Lung (tissue), 11 donors: ENCODE measurements at regions not wholly inside any gene's neighbourhood (a gene's known extent, or its start where the extent isn't known, plus 50 kb on each side); places are given as distances from the start of the nearest gene placed in this dataset.

ENCODE experiments used
- ATAC-seq: fragments of 200-7000 bp; cut with Tn5 transposase; one replicate; pipeline ENCODE4 v1.9.1; 2020; ENCODE audit warnings: moderate number of reproducible peaks; ENCODE audit not compliant: insufficient read depth, low FRiP score
- DNase-seq, 3 donors: peaks; one replicate each; pipeline ENCODE4 v3.0.0-alpha.2; 2013 to 2017
- H3K27ac ChIP-seq, 2 donors: one replicate each; pipeline ENCODE4 v1.5.1; 2013; ENCODE audit warnings: mild to moderate bottlenecking in 2 of 2, moderate library complexity in 2 of 2, control low read depth in 1 of 2, inconsistent platforms in 1 of 2, low read depth in 1 of 2, low read length in 1 of 2
- H3K27me3 ChIP-seq, 3 donors: one replicate each; pipeline ENCODE4 v1.5.1; 2013; ENCODE audit warnings: low read length in 2 of 3; ENCODE audit not compliant: control insufficient read depth in 3 of 3, insufficient read depth in 3 of 3
- H3K36me3 ChIP-seq, 4 donors: one replicate each; pipeline ENCODE4 v1.5.1; 2013; ENCODE audit warnings: low read length in 4 of 4, mild to moderate bottlenecking in 1 of 4, moderate library complexity in 1 of 4; ENCODE audit not compliant: control insufficient read depth in 4 of 4, insufficient read depth in 4 of 4
- H3K4me1 ChIP-seq, 5 donors: one replicate each; pipeline ENCODE4 v1.5.1; 2013; ENCODE audit warnings: low read length in 5 of 5, mild to moderate bottlenecking in 2 of 5, moderate library complexity in 1 of 5; ENCODE audit not compliant: control insufficient read depth in 5 of 5, insufficient read depth in 5 of 5
- H3K4me3 ChIP-seq: one replicate; pipeline ENCODE4 v1.5.1; 2013; ENCODE audit warnings: mild to moderate bottlenecking, control low read depth, moderate library complexity
- H3K9ac ChIP-seq, 2 donors: one replicate each; pipeline ENCODE4 v1.5.1; 2013; ENCODE audit warnings: low read length in 2 of 2, control low read depth in 1 of 2; ENCODE audit not compliant: insufficient read depth in 1 of 2
- H3K9me3 ChIP-seq, 4 donors: one replicate each; pipeline ENCODE4 v1.5.1; 2013; ENCODE audit warnings: low read length in 3 of 4, mild to moderate bottlenecking in 1 of 4, moderate library complexity in 1 of 4; ENCODE audit not compliant: control insufficient read depth in 4 of 4, insufficient read depth in 3 of 4
- CTCF ChIP-seq: IDR thresholded peaks from 2 replicates; pipeline ENCODE4 v1.5.1; 2012; ENCODE audit warnings: mild to moderate bottlenecking; ENCODE audit errors: control extremely low read depth, extremely low read depth
- WGBS, 2 donors: extraction: QIAGEN DNeasy Blood & Tissue Kit; methylation state at CpG; one replicate each; pipeline ENCODE4 v1.1.7; 2013; 5-methylcytosine and 5-hydroxymethylcytosine counted together
- donor health status: control.
- donor health status: control.
- donor health status: Bipolar disorder and iron deficiency.
- donor health status: healthy.
- donor health status: DM: yes; HTN: yes; CAD: no.

- H3K36me3 ChIP-seq: no peaks in the 10 kb centered on the region
- no peaks in the 10 kb centered on the region for H3K4me1 ChIP-seq
- H3K9ac ChIP-seq: no peak overlapping the region
- TF ChIP-seq CTCF: no peak
- peaks cover 0 to 3% (median 0%) of the 10 kb centered on the region in 4 donors for H3K9me3 ChIP-seq
- peaks cover 0 to 15% (median 6%) of the 10 kb centered on the region in 3 donors for H3K27me3 ChIP-seq
- no peak overlapping the region for H3K4me3 ChIP-seq
- no peak overlapping the region for H3K27ac ChIP-seq
- ATAC-seq (no peak), DNase-seq (no peak)
- WGBS, 2 donors: 84 to 95% methylated on average over 3 of the region's 3 CpGs
Observed at GRCh38 chrX:13179586-13179985, 135.2 kb upstream of the FAM9C start.

- 74 to 89% methylated on average over 2 of the region's 2 CpGs for WGBS, 2 donors
- Histone ChIP-seq H3K27ac (no peak overlapping the region), H3K27me3 (peaks cover 0 to 19% (median 6%) of the 10 kb centered on the region in 3 donors), H3K36me3 (no peaks in the 10 kb centered on the region), H3K9me3 (peaks cover 0 to 3% (median 0%) of the 10 kb centered on the region in 4 donors), H3K4me1 (no peaks in the 10 kb centered on the region), H3K4me3 (no peak overlapping the region), H3K9ac (no peak overlapping the region)
- ATAC-seq (no peak), DNase-seq (no peak)
- TF ChIP-seq CTCF: no peak
Observed at GRCh38 chrX:13179100-13179499, 134.7 kb upstream of the FAM9C start.

GRCh38 chrX:13177921-13178566 lies 133.6 kb upstream of the FAM9C start:
- no peak for TF ChIP-seq CTCF
- 73 to 83% methylated on average over 6 of the region's 6 CpGs for WGBS, 2 donors
- ATAC-seq (no peak), DNase-seq (no peak)
- Histone ChIP-seq H3K27ac (no peak overlapping the region), H3K36me3 (no peaks in the 10 kb centered on the region), H3K9ac (no peak overlapping the region), H3K9me3 (peaks cover 0 to 3% (median 0%) of the 10 kb centered on the region in 4 donors), H3K4me1 (no peaks in the 10 kb centered on the region), H3K4me3 (no peak overlapping the region), H3K27me3 (peaks cover 0 to 23% (median 6%) of the 10 kb centered on the region in 3 donors)

- no peaks in the 10 kb centered on the region for H3K36me3 ChIP-seq
- H3K9me3 ChIP-seq: no peaks in the 10 kb centered on the region
- H3K27me3 ChIP-seq: peaks cover 0 to 27% (median 5%) of the 10 kb centered on the region in 3 donors
- 94 to 100% methylated on average over 2 of the region's 2 CpGs for WGBS, 2 donors
- ATAC-seq (no peak), DNase-seq (no peak)
- no peaks in the 10 kb centered on the region for H3K4me1 ChIP-seq
- TF ChIP-seq CTCF: no peak
- H3K4me3 ChIP-seq: no peak overlapping the region
- no peak overlapping the region for H3K27ac ChIP-seq
- H3K9ac ChIP-seq: no peak overlapping the region
Observed at GRCh38 chrX:13175056-13175455, 130.6 kb upstream of the FAM9C start.
